Left ventricle myocardium inferior (tissue), 1 donor: ENCODE measurements at regions not wholly inside any gene's neighbourhood (a gene's known extent, or its start where the extent isn't known, plus 50 kb on each side); places are given as distances from the start of the nearest gene placed in this dataset.

Source experiments
- DNase-seq: peaks from one replicate; pipeline ENCODE4 v3.0.0-alpha.2; 2020
- H3K27ac ChIP-seq: fragments of 200-600 bp; replicated peaks from 2 replicates; pipeline ENCODE4 v1.8.0; 2021
- H3K27me3 ChIP-seq: fragments of 200-600 bp; 2 replicates; pipeline ENCODE4 v1.8.0; 2021; ENCODE audit warnings: low read depth
- H3K36me3 ChIP-seq: fragments of 200-600 bp; 2 replicates; pipeline ENCODE4 v1.8.0; 2021
- H3K4me1 ChIP-seq: fragments of 200-600 bp; 2 replicates; pipeline ENCODE4 v1.8.0; 2021
- H3K4me3 ChIP-seq: fragments of 200-600 bp; 2 replicates; pipeline ENCODE4 v1.8.0; 2021; ENCODE audit warnings: mild to moderate bottlenecking, moderate library complexity
- H3K9me3 ChIP-seq: fragments of 200-600 bp; replicated peaks from 2 replicates; pipeline ENCODE4 v1.8.0; 2021
- CTCF ChIP-seq: fragments of 200-600 bp; IDR thresholded peaks from 2 replicates; pipeline ENCODE4 v1.8.0; 2021; ENCODE audit warnings: antibody characterized with exemption, mild to moderate bottlenecking, borderline replicate concordance
- intact Hi-C: fragments of 100-400 bp; cut with micrococcal nuclease; formaldehyde crosslinking; loops from one replicate; pipeline ENCODE4 v1.11.0; 2022
- donor health status: DM: no; HTN: yes; CAD: no; lungs with severe emphysema.

GRCh38 chr11:122463530-122463929 lies 192.0 kb upstream of the UBASH3B start:
- Histone ChIP-seq H3K27ac (no peak overlapping the region), H3K27me3 (no peaks in the 10 kb centered on the region), H3K4me3 (no peak overlapping the region), H3K9me3 (peaks cover 63% of the 10 kb centered on the region), H3K4me1 (no peaks in the 10 kb centered on the region), H3K36me3 (no peaks in the 10 kb centered on the region)
- intact Hi-C loops = no loop called here
- DNase-seq = no peak
- TF ChIP-seq CTCF = no peak

GRCh38 chr11:122459064-122459463 lies 196.5 kb upstream of the UBASH3B start:
- no peak for DNase-seq
- Histone ChIP-seq H3K4me1 (no peaks in the 10 kb centered on the region), H3K27me3 (no peaks in the 10 kb centered on the region), H3K4me3 (no peak overlapping the region), H3K9me3 (peaks cover 41% of the 10 kb centered on the region), H3K27ac (no peak overlapping the region), H3K36me3 (no peaks in the 10 kb centered on the region)
- no peak for TF ChIP-seq CTCF
- intact Hi-C loops = no loop called here

GRCh38 chr11:122453586-122453985 lies 201.9 kb upstream of the UBASH3B start:
- H3K27ac ChIP-seq = no peak overlapping the region
- intact Hi-C loops = no loop called here
- H3K4me1 ChIP-seq = no peaks in the 10 kb centered on the region
- DNase-seq = no peak
- H3K27me3 ChIP-seq = no peaks in the 10 kb centered on the region
- H3K4me3 ChIP-seq = no peak overlapping the region
- no peaks in the 10 kb centered on the region for H3K36me3 ChIP-seq
- peaks cover 13% of the 10 kb centered on the region for H3K9me3 ChIP-seq
- TF ChIP-seq CTCF = no peak

GRCh38 chr11:122451911-122452310 lies 203.6 kb upstream of the UBASH3B start:
- no peak for TF ChIP-seq CTCF
- Histone ChIP-seq H3K27ac (no peak overlapping the region), H3K36me3 (no peaks in the 10 kb centered on the region), H3K27me3 (no peaks in the 10 kb centered on the region), H3K4me1 (no peaks in the 10 kb centered on the region), H3K4me3 (no peak overlapping the region), H3K9me3 (no peaks in the 10 kb centered on the region)
- no peak for DNase-seq
- intact Hi-C loops = no loop called here

GRCh38 chr11:122441666-122442035 lies 213.9 kb upstream of the UBASH3B start:
- peak overlapping the region; percentile 71 for H3K4me3 ChIP-seq
- H3K36me3 ChIP-seq = no peaks in the 10 kb centered on the region
- TF ChIP-seq CTCF = no peak
- intact Hi-C loops = no loop called here
- no peak for DNase-seq
- peak overlapping the region; percentile 84 for H3K27ac ChIP-seq
- H3K4me1 ChIP-seq = peaks cover 26% of the 10 kb centered on the region
- H3K27me3 ChIP-seq = no peaks in the 10 kb centered on the region
- H3K9me3 ChIP-seq = no peaks in the 10 kb centered on the region
